T-helper 2 cell treated with Interferon-gamma antibody and Interleukin-4, amounts not matched to agents 100 ng/mL and 5 ng/mL, for 36 hours (primary cell): ENCODE measurements at regions not wholly inside any gene's neighbourhood (a gene's known extent, or its start where the extent isn't known, plus 50 kb on each side); places are given as distances from the start of the nearest gene placed in this dataset.

Source experiments
- intact Hi-C: fragments of 100-400 bp; cut with micrococcal nuclease; formaldehyde crosslinking; loops from one replicate; pipeline ENCODE4 v1.15.1; 2023

DNA sequence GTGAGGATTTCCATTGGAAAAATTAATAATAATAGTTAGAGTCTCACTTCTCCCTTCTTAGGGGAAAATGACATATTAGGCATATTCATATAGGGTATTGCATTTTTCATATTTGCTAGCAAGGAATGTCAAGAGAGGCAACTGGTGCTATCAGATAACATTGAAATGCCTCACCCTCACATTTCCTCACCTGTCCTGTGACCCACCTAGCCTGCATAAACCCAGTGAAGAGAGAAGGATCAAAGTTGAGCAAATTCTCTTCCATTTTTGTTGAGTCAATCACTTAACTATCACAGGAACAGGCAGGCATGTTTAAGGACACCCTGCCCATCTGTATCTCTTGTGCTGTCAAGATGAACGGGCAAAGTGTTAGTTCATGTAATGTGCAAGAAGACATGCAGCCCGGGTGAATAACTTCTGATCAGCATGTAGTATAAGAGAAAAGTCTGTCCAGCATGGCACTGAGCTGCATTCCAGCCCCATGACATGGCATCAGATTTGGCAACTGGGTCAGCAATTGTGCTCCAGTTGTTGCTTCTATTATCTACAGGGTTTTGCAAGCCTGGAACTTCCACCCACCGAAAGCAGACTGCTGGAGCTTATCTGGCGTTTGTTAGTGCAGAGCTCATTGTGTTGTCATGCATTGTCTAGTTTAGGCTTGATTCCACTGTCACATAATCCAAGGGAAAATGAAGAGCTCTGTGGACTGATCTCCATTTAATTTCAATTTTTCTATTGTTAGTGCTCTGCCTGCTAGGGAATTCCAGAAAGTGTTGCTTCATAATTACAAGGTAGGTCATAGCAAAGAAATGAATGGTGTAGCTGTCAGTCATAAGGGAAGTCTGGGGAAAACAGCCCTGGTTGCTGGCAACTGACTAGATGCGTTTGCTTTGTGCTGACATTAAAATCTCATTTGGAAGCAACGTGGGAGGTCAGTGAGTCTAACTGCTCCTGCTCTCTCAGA, 138.4 kb upstream of the TNFAIP3 start:
- intact Hi-C loops = no loop called here

GRCh38 chr6:137729866-137730629, 137.0 kb upstream of the TNFAIP3 start:
- intact Hi-C loops = no loop called here

DNA sequence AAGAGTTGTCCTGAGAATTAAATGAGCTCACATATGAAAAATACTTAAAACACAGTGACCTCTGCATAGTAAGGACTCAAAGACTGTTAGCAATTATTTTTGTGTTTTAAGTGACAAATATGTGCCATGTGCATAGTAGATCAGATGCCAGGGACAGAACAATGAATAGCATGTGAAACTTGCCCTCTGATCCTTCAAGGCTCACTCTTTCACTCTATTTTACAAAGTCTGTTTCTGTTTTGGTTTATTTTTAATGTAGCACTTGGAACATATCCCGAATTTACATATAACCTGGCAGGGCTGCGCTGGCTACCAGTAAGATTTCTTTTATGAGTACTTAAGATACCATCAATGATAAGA, 135.5 kb upstream of the TNFAIP3 start:
- intact Hi-C loops = no loop called here

DNA sequence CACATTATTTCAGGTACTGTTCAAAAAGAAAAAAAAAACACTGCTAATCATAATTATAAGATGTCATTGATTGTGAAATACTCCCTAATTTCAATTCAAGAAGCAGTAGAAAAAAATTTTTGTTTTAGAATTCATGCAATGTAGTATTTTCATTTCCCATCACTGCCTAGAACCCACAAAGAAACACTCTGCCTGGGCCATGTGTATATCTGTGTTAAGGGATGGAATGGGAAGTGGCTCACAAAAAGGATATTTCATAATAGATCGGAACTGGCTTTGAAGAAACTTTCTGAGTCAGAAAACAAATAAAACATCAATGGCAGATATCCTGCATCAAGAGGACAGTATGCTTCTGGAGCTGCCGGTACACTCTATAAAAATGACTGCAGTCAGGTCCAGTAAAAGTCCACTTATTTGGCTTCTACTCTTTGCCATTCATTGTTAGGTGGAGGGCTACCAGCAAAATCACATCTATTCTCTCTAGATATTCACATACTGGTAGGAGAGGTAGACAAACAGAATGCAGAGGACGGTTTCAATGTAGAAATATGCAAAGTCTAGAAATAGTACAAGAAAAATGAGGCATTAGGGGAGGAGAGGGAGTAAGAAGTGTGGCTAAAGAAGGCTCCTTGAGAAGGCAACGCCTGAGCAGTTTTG, 135.0 kb upstream of the TNFAIP3 start:
- intact Hi-C loops = no loop called here

GRCh38 chr6:137733372-137733771, 133.7 kb upstream of the TNFAIP3 start:
- intact Hi-C loops = no loop called here

DNA sequence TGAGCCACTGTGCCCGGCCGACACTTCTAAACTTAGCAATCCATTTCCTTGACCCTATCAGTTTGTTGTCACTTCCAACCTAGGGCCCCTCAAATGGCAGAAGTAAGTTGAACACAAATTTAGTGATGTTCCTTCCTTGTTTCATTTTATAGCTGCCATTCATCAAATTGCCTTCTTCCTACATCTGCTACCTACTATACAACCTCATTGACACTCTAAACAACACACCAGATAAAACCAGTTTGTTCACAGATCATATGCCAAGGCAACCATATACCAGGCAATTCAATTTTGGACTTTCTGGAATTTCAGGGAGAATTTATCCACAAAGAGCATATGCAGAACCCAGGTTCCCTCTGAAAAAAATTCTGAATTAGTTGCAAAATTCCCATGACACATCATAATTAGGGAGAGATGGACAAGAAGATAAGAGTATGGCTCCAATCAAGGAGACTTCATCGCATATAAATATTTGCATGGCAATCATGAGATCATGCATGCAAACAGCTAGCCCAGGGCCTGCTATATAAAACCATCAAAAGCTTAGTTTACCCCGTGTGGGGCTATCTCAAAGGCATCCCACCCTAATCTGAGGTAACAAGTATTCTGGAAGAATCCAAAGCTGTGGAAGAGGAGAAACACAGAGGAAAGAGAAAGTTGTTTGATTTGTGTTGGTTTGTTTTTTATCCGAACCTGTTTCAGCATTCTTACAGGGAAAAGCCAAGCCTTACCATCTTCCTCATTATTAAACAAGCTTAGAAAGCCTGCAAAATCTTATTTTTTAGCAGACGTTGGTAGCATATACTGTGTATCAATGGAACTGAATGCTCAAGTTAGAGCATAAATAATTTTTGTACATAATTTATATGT, 132.8 kb upstream of the TNFAIP3 start:
- intact Hi-C loops = no loop called here

DNA sequence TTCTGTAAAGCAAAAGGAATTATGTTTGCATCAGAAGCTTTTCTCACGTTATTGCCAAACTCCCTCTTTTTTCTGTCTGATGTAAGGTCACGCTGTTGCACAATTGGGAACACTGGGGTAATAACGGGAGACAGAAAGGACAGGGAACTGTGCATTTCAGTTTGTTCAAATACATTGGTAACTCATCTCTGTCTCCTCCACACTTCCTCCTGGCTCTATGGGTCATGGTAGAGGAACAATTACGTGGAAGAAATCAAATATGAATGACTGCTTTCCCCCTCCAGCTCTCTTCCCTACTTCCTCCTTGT, 132.2 kb upstream of the TNFAIP3 start:
- intact Hi-C loops = no loop called here

DNA sequence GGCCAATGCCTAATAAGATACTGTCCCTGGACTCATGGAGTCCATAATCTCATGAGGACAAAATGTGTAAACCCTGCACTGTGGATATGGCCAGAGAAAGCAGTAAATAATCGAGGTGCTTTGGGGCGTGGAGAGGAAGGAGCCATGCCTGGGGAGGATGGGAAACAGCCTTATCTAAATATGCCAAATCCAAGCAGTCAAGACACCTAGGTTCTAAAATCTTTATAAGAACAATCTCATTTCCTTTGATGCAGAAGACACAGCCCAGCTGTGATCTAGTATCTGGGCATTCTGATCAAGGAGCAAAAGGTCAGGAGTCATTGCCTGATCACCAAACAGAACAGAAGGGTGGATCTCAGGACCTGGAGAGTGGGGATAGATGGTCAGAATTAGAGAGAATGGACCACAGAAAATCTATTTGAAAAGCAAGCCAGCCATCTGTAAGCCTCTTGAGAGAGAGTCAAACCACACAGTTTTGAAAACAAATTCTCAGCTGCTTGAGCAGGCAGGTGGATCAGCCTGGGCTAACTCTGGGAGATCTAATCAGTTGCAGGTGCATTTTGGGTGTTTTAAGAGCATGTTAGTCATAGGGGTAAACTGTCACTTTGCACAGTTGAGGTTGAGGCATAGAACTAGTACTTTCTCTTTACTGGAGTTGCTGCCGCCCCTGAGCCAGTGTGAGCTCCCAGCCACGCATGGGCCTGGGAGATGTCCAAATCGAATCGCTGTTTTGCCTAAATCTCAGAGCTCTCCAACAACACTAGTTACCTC, 130.8 kb upstream of the TNFAIP3 start:
- intact Hi-C loops = loop anchor here (1.0 to 2.0 kb wide), 4 partner anchors 19 to 135 kb away; no protein-coding TSS in a partner anchor

DNA sequence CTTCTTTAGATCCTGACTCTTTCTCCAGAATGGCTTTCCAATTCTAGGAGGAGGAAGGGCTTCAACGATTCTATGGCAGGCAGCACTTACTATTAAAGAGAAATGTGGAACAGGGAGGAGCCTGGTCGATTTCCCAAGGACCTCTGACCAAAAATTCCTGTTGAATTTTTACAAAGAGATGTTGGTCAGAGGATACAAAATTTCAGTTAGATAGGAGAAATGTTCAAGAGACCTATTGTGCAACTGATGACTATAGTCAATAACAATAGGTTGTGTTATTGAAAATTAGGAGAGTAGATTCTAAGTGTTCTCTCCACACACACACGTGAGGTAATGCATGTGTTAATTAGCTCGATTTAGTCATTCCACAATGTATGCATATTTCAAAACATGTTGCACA, 130.1 kb upstream of the TNFAIP3 start:
- intact Hi-C loops = loop anchor here (1.0 to 2.0 kb wide), 4 partner anchors 20 to 134 kb away; no protein-coding TSS in a partner anchor

- intact Hi-C loops = loop anchor here (2.0 kb wide), 1 partner anchor 57 kb away; no protein-coding TSS in a partner anchor
Observed at GRCh38 chr6:137737836-137738596, 129.0 kb upstream of the TNFAIP3 start.

GRCh38 chr6:137738931-137739504, 128.0 kb upstream of the TNFAIP3 start:
- intact Hi-C loops = no loop called here

GRCh38 chr6:137739544-137739943, 127.5 kb upstream of the TNFAIP3 start:
- intact Hi-C loops = no loop called here

DNA sequence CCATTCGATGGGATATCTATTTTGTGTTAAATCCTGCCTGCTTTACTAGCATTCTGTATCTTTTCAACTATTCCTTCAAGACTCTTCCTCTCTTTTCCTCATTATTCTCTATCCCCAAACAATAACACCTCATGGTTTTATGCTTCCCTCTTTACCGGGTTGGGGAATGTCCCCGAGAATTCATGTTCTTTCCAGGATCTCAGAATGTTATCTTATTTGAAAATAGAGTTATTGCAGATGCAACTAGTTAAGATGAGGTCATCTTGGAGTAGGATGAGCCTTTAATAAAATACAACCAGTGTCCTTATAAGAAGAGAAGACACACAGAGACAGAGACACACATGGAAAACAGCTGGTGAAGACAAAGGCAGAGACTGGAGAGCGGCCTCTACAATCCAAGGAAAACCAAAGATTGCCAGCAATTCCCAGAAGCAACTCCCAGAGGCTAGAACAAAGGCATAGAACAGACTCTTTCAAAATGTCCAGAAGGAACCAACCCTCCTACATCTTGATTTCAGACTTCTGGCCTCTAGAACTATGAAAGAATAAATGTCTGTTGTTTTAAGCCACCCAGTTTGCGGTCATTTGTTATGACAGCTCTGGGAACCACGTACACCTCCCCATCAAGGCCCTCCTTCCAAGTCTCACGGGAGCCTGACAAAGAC, 126.8 kb upstream of the TNFAIP3 start:
- intact Hi-C loops = no loop called here

- intact Hi-C loops = no loop called here
Observed at GRCh38 chr6:137740967-137741761, 125.9 kb upstream of the TNFAIP3 start.

DNA sequence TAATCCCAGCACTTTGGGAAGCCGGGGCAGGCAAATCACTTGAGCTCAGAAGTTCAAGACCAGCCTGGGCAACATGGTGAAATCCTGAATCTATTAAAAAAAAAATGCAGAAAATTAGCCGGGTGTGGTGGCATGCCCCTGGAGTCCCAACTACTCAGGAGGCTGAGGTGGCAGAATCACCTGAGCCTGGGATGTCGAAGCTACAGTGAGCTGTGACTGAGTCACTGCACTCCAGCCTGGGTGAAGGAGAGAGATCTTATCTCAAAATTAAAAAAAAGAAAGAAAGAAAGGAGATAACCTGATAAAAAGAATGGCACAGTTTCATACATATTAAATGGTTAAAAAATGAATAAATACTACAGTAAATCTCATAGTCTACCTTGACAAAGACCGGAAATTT, 123.6 kb upstream of the TNFAIP3 start:
- intact Hi-C loops = no loop called here

DNA sequence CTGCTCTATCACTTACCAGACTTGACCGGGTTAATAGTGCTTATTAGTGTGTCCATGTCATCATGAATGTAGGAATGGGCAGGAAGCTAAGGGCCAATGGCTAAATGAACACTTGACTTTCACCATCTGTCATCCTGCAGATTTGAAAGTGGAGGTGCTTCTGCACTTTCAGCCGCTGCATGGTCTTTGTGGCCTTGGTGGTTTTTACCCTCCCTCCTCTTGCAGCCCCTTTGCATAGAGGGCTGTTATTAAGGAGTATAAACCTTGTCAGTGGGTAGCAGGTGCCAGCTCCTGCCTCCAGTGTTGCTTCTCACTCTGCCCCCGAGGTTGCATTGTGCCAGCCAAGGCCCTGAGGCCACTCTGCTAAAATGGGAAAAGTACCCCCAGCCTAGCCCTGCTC, 122.2 kb upstream of the TNFAIP3 start:
- intact Hi-C loops = no loop called here

DNA sequence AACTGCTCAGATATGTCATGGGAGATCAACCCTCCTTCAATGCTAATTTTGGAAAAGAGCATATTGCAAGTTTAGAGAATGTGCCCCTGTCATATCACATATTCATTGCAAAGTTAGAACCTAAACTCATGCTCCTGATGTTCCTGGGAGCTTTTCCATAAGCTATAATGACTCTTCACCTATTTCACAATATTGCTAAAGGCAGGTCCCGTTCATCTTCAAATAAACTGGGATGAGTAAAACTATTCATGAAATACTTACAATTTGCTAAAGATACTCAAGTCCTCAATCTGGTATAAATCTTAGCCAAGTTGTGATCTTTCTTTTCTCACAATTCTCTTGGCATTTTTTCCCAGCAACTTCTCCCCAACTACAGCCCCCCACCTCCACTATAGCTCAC, 121.7 kb upstream of the TNFAIP3 start:
- intact Hi-C loops = no loop called here

DNA sequence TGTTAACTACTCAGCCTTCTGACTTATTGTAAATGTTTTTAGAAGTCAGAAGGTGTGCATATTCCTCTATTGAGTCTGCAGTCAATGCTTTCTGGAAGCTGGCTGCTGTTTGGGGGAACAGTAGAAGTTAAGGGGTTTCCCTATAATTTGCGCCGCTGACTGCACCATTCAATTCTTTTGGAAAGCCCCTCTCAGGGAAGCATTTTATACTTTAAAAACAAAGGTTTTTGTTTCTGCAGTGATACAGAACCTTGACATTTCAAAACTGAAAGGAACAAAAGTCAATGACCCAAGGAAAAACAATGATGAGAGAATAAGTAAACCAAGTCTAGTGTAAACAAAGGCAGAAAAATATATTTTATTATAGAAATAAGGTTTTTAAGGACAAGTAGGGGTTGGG, 120.8 kb upstream of the TNFAIP3 start:
- intact Hi-C loops = no loop called here
